ENCODE measurements at regions not wholly inside any gene's neighbourhood (a gene's known extent, or its start where the extent isn't known, plus 50 kb on each side); places are given as distances from the start of the nearest gene placed in this dataset.

GRCh38 chr4:126807132-126807531, 825.6 kb upstream of the INTU start:
- H3K4me1 Mint-ChIP-seq (ENCODE audit: low read depth, unreplicated experiment), result no peaks in the 10 kb centered on the region
- H3K36me3 Mint-ChIP-seq (ENCODE audit: low read depth, unreplicated experiment), result no peaks in the 10 kb centered on the region
- Histone ChIP-seq H4K20me1 (ENCODE audit: insufficient read depth, low read length) (no peaks in the 10 kb centered on the region), H3K79me2 (ENCODE audit: insufficient read depth, low read length) (no peaks in the 10 kb centered on the region), H3K4me1 (ENCODE audit: insufficient read depth, low read length) (no peaks in the 10 kb centered on the region), H3K27ac (ENCODE audit: low read depth, low read length) (no peak overlapping the region), H3K4me2 (ENCODE audit: low read length) (no peak overlapping the region), H3K27me3 (ENCODE audit: insufficient read depth, low read length) (no peaks in the 10 kb centered on the region), H2AFZ (ENCODE audit: low read depth, low read length) (no peak overlapping the region), H3K9me3 (ENCODE audit: insufficient read depth, low read depth, low read length) (no peaks in the 10 kb centered on the region), H3K36me3 (ENCODE audit: insufficient read depth, low read length) (no peaks in the 10 kb centered on the region), H3K4me3 (ENCODE audit: insufficient read depth, low read depth, low read length) (no peak overlapping the region), H3K9ac (ENCODE audit: low read length) (no peak overlapping the region)
- no peak for TF ChIP-seq CTCF (IDR thresholded peaks at IDR 0.05; ENCODE audit: insufficient read depth, low read depth, low read length)
- TF ChIP-seq EZH2 (IDR thresholded peaks at IDR 0.05; ENCODE audit: insufficient read depth, low read length), result no peak
- H3K27ac Mint-ChIP-seq (ENCODE audit: unreplicated experiment), result no peak overlapping the region
- H3K27me3 Mint-ChIP-seq (ENCODE audit: low read depth, unreplicated experiment), result no peaks in the 10 kb centered on the region
- no peaks in the 10 kb centered on the region for H3K9me3 Mint-ChIP-seq (ENCODE audit: unreplicated experiment)
- DNase-seq (ENCODE audit: low read depth) (no peak), FAIRE-seq (no peak)
- no peak overlapping the region for H3K4me3 Mint-ChIP-seq (ENCODE audit: unreplicated experiment)

GRCh38 chr4:126812076-126812475, 820.7 kb upstream of the INTU start:
- Histone ChIP-seq H3K9me3 (ENCODE audit: insufficient read depth, low read depth, low read length) (no peaks in the 10 kb centered on the region), H3K9ac (ENCODE audit: low read length) (no peak overlapping the region), H3K27ac (ENCODE audit: low read depth, low read length) (no peak overlapping the region), H3K4me3 (ENCODE audit: insufficient read depth, low read depth, low read length) (no peak overlapping the region), H3K36me3 (ENCODE audit: insufficient read depth, low read length) (no peaks in the 10 kb centered on the region), H3K4me1 (ENCODE audit: insufficient read depth, low read length) (no peaks in the 10 kb centered on the region), H3K27me3 (ENCODE audit: insufficient read depth, low read length) (no peaks in the 10 kb centered on the region), H4K20me1 (ENCODE audit: insufficient read depth, low read length) (no peaks in the 10 kb centered on the region), H3K79me2 (ENCODE audit: insufficient read depth, low read length) (no peaks in the 10 kb centered on the region), H3K4me2 (ENCODE audit: low read length) (no peak overlapping the region), H2AFZ (ENCODE audit: low read depth, low read length) (no peak overlapping the region)
- Mint-ChIP-seq H3K27me3 (ENCODE audit: low read depth, unreplicated experiment) (peaks cover 3% of the 10 kb centered on the region), H3K4me1 (ENCODE audit: low read depth, unreplicated experiment) (no peaks in the 10 kb centered on the region), H3K4me3 (ENCODE audit: unreplicated experiment) (no peak overlapping the region), H3K27ac (ENCODE audit: unreplicated experiment) (no peak overlapping the region), H3K36me3 (ENCODE audit: low read depth, unreplicated experiment) (no peaks in the 10 kb centered on the region), H3K9me3 (ENCODE audit: unreplicated experiment) (no peaks in the 10 kb centered on the region)
- FAIRE-seq (no peak), DNase-seq (ENCODE audit: low read depth) (no peak)
- TF ChIP-seq EZH2 (IDR thresholded peaks at IDR 0.05; ENCODE audit: insufficient read depth, low read length), result no peak
- no peak for TF ChIP-seq CTCF (IDR thresholded peaks at IDR 0.05; ENCODE audit: insufficient read depth, low read depth, low read length)

GRCh38 chr4:126820631-126821030, 812.1 kb upstream of the INTU start:
- H3K9ac ChIP-seq (ENCODE audit: low read length), result no peak overlapping the region
- Mint-ChIP-seq H3K4me3 (ENCODE audit: unreplicated experiment) (no peak overlapping the region), H3K4me1 (ENCODE audit: low read depth, unreplicated experiment) (no peaks in the 10 kb centered on the region), H3K9me3 (ENCODE audit: unreplicated experiment) (no peaks in the 10 kb centered on the region), H3K27me3 (ENCODE audit: low read depth, unreplicated experiment) (no peaks in the 10 kb centered on the region), H3K36me3 (ENCODE audit: low read depth, unreplicated experiment) (no peaks in the 10 kb centered on the region), H3K27ac (ENCODE audit: unreplicated experiment) (no peak overlapping the region)
- no peaks in the 10 kb centered on the region for H3K27me3 ChIP-seq (ENCODE audit: insufficient read depth, low read length)
- no peak for TF ChIP-seq CTCF (IDR thresholded peaks at IDR 0.05; ENCODE audit: insufficient read depth, low read depth, low read length)
- TF ChIP-seq EZH2 (IDR thresholded peaks at IDR 0.05; ENCODE audit: insufficient read depth, low read length), result no peak
- H3K4me1 ChIP-seq (ENCODE audit: insufficient read depth, low read length), result no peaks in the 10 kb centered on the region
- DNase-seq (ENCODE audit: low read depth) (no peak), FAIRE-seq (no peak)
- H3K36me3 ChIP-seq (ENCODE audit: insufficient read depth, low read length), result no peaks in the 10 kb centered on the region
- no peak overlapping the region for H2AFZ ChIP-seq (ENCODE audit: low read depth, low read length)
- H3K4me3 ChIP-seq (ENCODE audit: insufficient read depth, low read depth, low read length), result no peak overlapping the region
- H3K27ac ChIP-seq (ENCODE audit: low read depth, low read length), result no peak overlapping the region
- no peaks in the 10 kb centered on the region for H3K9me3 ChIP-seq (ENCODE audit: insufficient read depth, low read depth, low read length)
- H3K79me2 ChIP-seq (ENCODE audit: insufficient read depth, low read length), result no peaks in the 10 kb centered on the region
- no peak overlapping the region for H3K4me2 ChIP-seq (ENCODE audit: low read length)
- H4K20me1 ChIP-seq (ENCODE audit: insufficient read depth, low read length), result no peaks in the 10 kb centered on the region
